ENCODE measurements at regions not wholly inside any gene's neighbourhood (a gene's known extent, or its start where the extent isn't known, plus 50 kb on each side); places are given as distances from the start of the nearest gene placed in this dataset.

DNA sequence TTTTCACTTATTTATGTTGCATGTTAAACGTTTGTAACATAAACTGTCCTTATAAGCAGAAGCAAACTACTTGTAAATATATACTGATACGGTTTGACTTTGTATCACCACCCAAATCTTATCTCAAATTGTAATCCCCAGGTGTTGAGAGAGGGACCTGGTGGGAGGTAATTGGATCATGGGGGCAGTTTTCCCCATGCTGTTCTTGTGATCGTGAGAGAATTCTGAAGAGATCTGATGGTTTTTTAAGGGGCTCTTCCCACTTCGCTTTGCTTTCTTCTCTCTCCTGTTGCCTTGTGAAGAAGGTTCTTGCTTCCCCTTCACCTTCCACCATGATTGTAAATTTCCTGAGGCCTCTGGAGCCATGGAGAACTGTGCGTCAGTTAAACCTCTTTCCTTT is 87.1 kb upstream of the MAPK10 start:
- H3K27ac Mint-ChIP-seq: no peak overlapping the region
- no CpG with 5 or more reads among the region's 5 CpGs for WGBS (ENCODE audit: insufficient coverage)
- intact Hi-C loops (cut with micrococcal nuclease): no loop called here
- H3K4me2 ChIP-seq (replicated peaks; ENCODE audit: low read depth, low read length, poor library complexity, severe bottlenecking): no peak overlapping the region
- H2AFZ ChIP-seq (ENCODE audit: insufficient read depth, low read depth, low read length, poor library complexity, severe bottlenecking): no peak overlapping the region
- no peaks in the 10 kb centered on the region for H3K4me1 Mint-ChIP-seq
- H3K4me1 ChIP-seq (ENCODE audit: control insufficient read depth in 2 of 2, insufficient read depth in 2 of 2, low read length in 2 of 2): no peaks in the 10 kb centered on the region
- peaks cover 11% of the 10 kb centered on the region for H3K27me3 Mint-ChIP-seq
- no peak overlapping the region for H3K9ac ChIP-seq (ENCODE audit: low read length)
- H3K79me2 ChIP-seq (ENCODE audit: control insufficient read depth, insufficient read depth, low read length): no peaks in the 10 kb centered on the region
- no peaks in the 10 kb centered on the region for H3K9me3 Mint-ChIP-seq (ENCODE audit: insufficient read depth)
- no peak for DNase-seq
- ChIA-PET POLR2A (no interaction called here), CTCF (no interaction called here)
- no peaks in the 10 kb centered on the region for H3K9me3 ChIP-seq (ENCODE audit: control extremely low read depth in 1 of 3, control insufficient read depth in 2 of 3, insufficient read depth in 1 of 3, low read length in 2 of 3)
- H3K27me3 ChIP-seq (replicated peaks in 1 of 4; ENCODE audit: control extremely low read depth in 1 of 4, control insufficient read depth in 3 of 4, insufficient read depth in 4 of 4, low read length in 3 of 4): no peaks in the 10 kb centered on the region
- no peak overlapping the region for H3K27ac ChIP-seq (ENCODE audit: low read length in 2 of 2)
- no peak for ATAC-seq (ENCODE audit: low read depth)
- no peaks in the 10 kb centered on the region for H3K36me3 ChIP-seq (replicated peaks in 1 of 2; ENCODE audit: control extremely low read depth in 1 of 2, control insufficient read depth in 1 of 2, extremely low read depth in 1 of 2, insufficient read depth in 2 of 2, low read length in 1 of 2)
- no peak overlapping the region for H3K4me3 Mint-ChIP-seq
- TF ChIP-seq, protein P1, sequence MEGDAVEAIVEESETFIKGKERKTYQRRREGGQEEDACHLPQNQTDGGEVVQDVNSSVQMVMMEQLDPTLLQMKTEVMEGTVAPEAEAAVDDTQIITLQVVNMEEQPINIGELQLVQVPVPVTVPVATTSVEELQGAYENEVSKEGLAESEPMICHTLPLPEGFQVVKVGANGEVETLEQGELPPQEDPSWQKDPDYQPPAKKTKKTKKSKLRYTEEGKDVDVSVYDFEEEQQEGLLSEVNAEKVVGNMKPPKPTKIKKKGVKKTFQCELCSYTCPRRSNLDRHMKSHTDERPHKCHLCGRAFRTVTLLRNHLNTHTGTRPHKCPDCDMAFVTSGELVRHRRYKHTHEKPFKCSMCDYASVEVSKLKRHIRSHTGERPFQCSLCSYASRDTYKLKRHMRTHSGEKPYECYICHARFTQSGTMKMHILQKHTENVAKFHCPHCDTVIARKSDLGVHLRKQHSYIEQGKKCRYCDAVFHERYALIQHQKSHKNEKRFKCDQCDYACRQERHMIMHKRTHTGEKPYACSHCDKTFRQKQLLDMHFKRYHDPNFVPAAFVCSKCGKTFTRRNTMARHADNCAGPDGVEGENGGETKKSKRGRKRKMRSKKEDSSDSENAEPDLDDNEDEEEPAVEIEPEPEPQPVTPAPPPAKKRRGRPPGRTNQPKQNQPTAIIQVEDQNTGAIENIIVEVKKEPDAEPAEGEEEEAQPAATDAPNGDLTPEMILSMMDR (IDR thresholded peaks at IDR 0.05): no peak
- no peak for TF ChIP-seq EZH2 (IDR thresholded peaks at IDR 0.05; ENCODE audit: borderline replicate concordance, insufficient read depth, low read depth, low read length, poor library complexity, severe bottlenecking)
- H4K20me1 ChIP-seq (ENCODE audit: control insufficient read depth, insufficient read depth, low read length, poor library complexity, severe bottlenecking): no peaks in the 10 kb centered on the region
- no peak overlapping the region for H3K4me3 ChIP-seq (ENCODE audit: control extremely low read depth in 1 of 5, extremely low read depth in 1 of 5, insufficient read depth in 1 of 5, low read depth in 2 of 5, low read length in 4 of 5)

DNA sequence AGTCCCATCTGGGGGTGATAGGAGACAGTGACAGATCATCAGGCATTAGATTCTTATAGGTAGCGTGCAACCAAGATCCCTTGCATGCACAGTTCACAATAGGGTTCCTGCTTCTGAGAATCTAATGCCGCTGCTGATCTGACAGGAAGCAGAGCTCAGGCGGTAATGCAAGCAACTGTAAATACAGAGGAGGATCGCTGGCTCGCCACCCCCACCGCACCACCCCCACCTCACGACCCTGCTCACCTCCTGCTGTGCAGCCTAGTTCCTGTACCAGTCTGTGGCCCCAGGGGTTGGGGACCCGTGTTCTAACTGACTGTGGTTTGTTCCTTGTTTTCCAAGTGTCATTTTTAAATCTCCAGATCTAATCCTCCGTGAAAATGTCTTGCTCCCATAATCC is 89.0 kb upstream of the MAPK10 start:
- no peaks in the 10 kb centered on the region for H3K4me1 Mint-ChIP-seq
- POLR2A ChIA-PET: no interaction called here
- WGBS (ENCODE audit: insufficient coverage): 61% methylated on average over 3 of the region's 9 CpGs

More for the DNA sequence above, 89.0 kb upstream of the MAPK10 start:
- DNase-seq (no peak), ATAC-seq (ENCODE audit: low read depth) (no peak)
- H3K4me3 Mint-ChIP-seq: no peak overlapping the region
- intact Hi-C loops (cut with micrococcal nuclease): no loop called here
- Histone ChIP-seq H3K79me2 (ENCODE audit: control insufficient read depth, insufficient read depth, low read length) (no peaks in the 10 kb centered on the region), H3K36me3 (replicated peaks in 1 of 2; ENCODE audit: control extremely low read depth in 1 of 2, control insufficient read depth in 1 of 2, extremely low read depth in 1 of 2, insufficient read depth in 2 of 2, low read length in 1 of 2) (no peaks in the 10 kb centered on the region), H3K4me3 (ENCODE audit: control extremely low read depth in 1 of 5, extremely low read depth in 1 of 5, insufficient read depth in 1 of 5, low read depth in 2 of 5, low read length in 4 of 5) (no peak overlapping the region), H3K9me3 (ENCODE audit: control extremely low read depth in 1 of 3, control insufficient read depth in 2 of 3, insufficient read depth in 1 of 3, low read length in 2 of 3) (no peaks in the 10 kb centered on the region), H4K20me1 (ENCODE audit: control insufficient read depth, insufficient read depth, low read length, poor library complexity, severe bottlenecking) (no peaks in the 10 kb centered on the region), H3K4me1 (ENCODE audit: control insufficient read depth in 2 of 2, insufficient read depth in 2 of 2, low read length in 2 of 2) (no peaks in the 10 kb centered on the region), H3K27ac (ENCODE audit: low read length in 2 of 2) (no peak overlapping the region), H2AFZ (ENCODE audit: insufficient read depth, low read depth, low read length, poor library complexity, severe bottlenecking) (no peak overlapping the region), H3K27me3 (replicated peaks in 1 of 4; ENCODE audit: control extremely low read depth in 1 of 4, control insufficient read depth in 3 of 4, insufficient read depth in 4 of 4, low read length in 3 of 4) (no peaks in the 10 kb centered on the region), H3K4me2 (replicated peaks; ENCODE audit: low read depth, low read length, poor library complexity, severe bottlenecking) (no peak overlapping the region), H3K9ac (ENCODE audit: low read length) (no peak overlapping the region)
- peaks cover 17% of the 10 kb centered on the region for H3K27me3 Mint-ChIP-seq
- CTCF ChIA-PET: no interaction called here
- no peak overlapping the region for H3K27ac Mint-ChIP-seq
- TF ChIP-seq EZH2 (IDR thresholded peaks at IDR 0.05; ENCODE audit: borderline replicate concordance, insufficient read depth, low read depth, low read length, poor library complexity, severe bottlenecking): no peak
- TF ChIP-seq, protein P1 (IDR thresholded peaks at IDR 0.05): no peak
- no peaks in the 10 kb centered on the region for H3K9me3 Mint-ChIP-seq (ENCODE audit: insufficient read depth)
